HEK293 (cell line): ENCODE measurements at regions not wholly inside any gene's neighbourhood (a gene's known extent, or its start where the extent isn't known, plus 50 kb on each side); places are given as distances from the start of the nearest gene placed in this dataset.

ENCODE experiments used
- CTCF ChIP-seq: fragments of 450-650 bp; formaldehyde crosslinking; IDR thresholded peaks from 2 replicates; pipeline ENCODE4 v1.5.1; 2016; ENCODE audit warnings: missing biosample characterization, missing genetic modification characterization
- PBX3 ChIP-seq: sonication (generic); formaldehyde crosslinking; IDR thresholded peaks from 2 replicates; pipeline ENCODE4 v1.8.1; 2022; ENCODE audit warnings: mild to moderate bottlenecking, moderate library complexity, missing genetic modification reagents
- REST ChIP-seq: fragments of 450-650 bp; formaldehyde crosslinking; IDR thresholded peaks from 2 replicates; pipeline ENCODE4 v1.5.1; 2016; ENCODE audit warnings: missing biosample characterization, missing genetic modification characterization
- TCF7L2 ChIP-seq: IDR thresholded peaks from 2 replicates; pipeline ENCODE4 v1.6.1; 2011; ENCODE audit warnings: low read depth, mild to moderate bottlenecking, inconsistent platforms, low read length, moderate library complexity, borderline replicate concordance
- TSHZ1 ChIP-seq: fragments of 450-650 bp; formaldehyde crosslinking; IDR thresholded peaks from 2 replicates; pipeline ENCODE4 v1.5.1; 2016; ENCODE audit warnings: missing biosample characterization, missing genetic modification characterization, borderline replicate concordance
- ZBTB21 ChIP-seq: fragments of 450-650 bp; formaldehyde crosslinking; IDR thresholded peaks from 2 replicates; pipeline ENCODE4 v1.5.1; 2017; ENCODE audit warnings: missing biosample characterization, missing genetic modification characterization
- ZBTB44 ChIP-seq: fragments of 450-650 bp; IDR thresholded peaks from 2 replicates; pipeline ENCODE4 v1.5.1; 2018; ENCODE audit warnings: missing biosample characterization, mild to moderate bottlenecking, missing genetic modification characterization
- ZNF140 ChIP-seq: fragments of 450-650 bp; formaldehyde crosslinking; IDR thresholded peaks from 2 replicates; pipeline ENCODE4 v1.5.1; 2016; ENCODE audit warnings: missing biosample characterization, missing genetic modification characterization
- ZNF146 ChIP-seq: fragments of 450-650 bp; formaldehyde crosslinking; IDR thresholded peaks from 2 replicates; pipeline ENCODE4 v1.5.1; 2016; ENCODE audit warnings: missing biosample characterization, missing genetic modification characterization
- ZNF2 ChIP-seq: fragments of 450-650 bp; formaldehyde crosslinking; IDR thresholded peaks from 2 replicates; pipeline ENCODE4 v1.5.1; 2016; ENCODE audit warnings: missing biosample characterization, missing genetic modification characterization
- ZNF660 ChIP-seq: fragments of 450-650 bp; IDR thresholded peaks from 2 replicates; pipeline ENCODE4 v1.5.1; 2018; ENCODE audit warnings: missing biosample characterization, mild to moderate bottlenecking, missing genetic modification characterization
- ZSCAN5A ChIP-seq: fragments of 450-650 bp; formaldehyde crosslinking; IDR thresholded peaks from 2 replicates; pipeline ENCODE4 v1.5.1; 2016; ENCODE audit warnings: missing biosample characterization, missing genetic modification characterization

GRCh38 chr4:42282081-42282901 lies 115.0 kb upstream of the SHISA3 start:
- TF ChIP-seq CTCF (tag by site-specific recombination) (peak; percentile 32; the same call in 1 of the 2 replicates), ZBTB44 (no peak), ZNF2 (no peak), PBX3 (CRISPR knock-in tag) (no peak), TCF7L2 (no peak), TSHZ1 (tag by site-specific recombination) (no peak), ZNF146 (no peak), ZSCAN5A (no peak), REST (tag by site-specific recombination) (no peak), ZBTB21 (tag by site-specific recombination) (no peak), ZNF660 (tag by site-specific recombination) (no peak), ZNF140 (tag by site-specific recombination) (no peak)
